ENCODE measurements at regions not wholly inside any gene's neighbourhood (a gene's known extent, or its start where the extent isn't known, plus 50 kb on each side); places are given as distances from the start of the nearest gene placed in this dataset.

- TF ChIP-seq CTCF (IDR thresholded peaks at IDR 0.05; ENCODE audit: borderline replicate concordance, extremely low read depth, low read length, poor library complexity, severe bottlenecking) (no peak), EZH2 (IDR thresholded peaks at IDR 0.05; ENCODE audit: borderline replicate concordance, low read depth, low read length, severe bottlenecking) (no peak)
Observed at GRCh38 chr3:22414239-22414638, 663.2 kb upstream of the ZNF385D start.

All from DND-41 (cell line).